ENCODE measurements at regions not wholly inside any gene's neighbourhood (a gene's known extent, or its start where the extent isn't known, plus 50 kb on each side); places are given as distances from the start of the nearest gene placed in this dataset.

DNA sequence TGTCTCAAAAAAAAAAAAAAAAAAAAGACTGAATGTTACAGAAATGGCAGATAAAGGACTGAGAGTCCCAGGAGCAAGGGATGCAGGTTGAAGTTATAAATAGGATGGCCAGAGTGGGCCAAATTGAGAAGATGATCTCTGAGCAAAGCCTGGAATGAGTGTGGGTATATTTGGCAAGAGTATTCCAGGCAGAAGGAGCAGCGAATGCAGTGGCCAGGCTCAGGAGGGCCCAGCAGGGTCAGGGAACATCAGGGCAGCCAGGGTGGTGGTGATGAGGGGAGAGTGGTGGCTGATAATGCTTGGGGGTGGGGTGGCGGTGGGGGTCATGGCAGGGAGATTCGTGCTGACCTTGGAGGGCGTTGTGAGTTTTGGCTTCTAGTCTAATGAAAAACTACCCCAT is 141.3 kb upstream of the AGAP1 start:
- peaks cover 8% of the 10 kb centered on the region for H3K4me1 ChIP-seq
- FAIRE-seq = no peak
- no peak overlapping the region for H3K4me3 ChIP-seq
- ChIA-PET CTCF (no interaction called here), POLR2A (no interaction called here)
- 0 out of 6 replicates have a peak overlapping the region, but pooled peaks of 1 of the 2 experiments have one; percentile 32 for H3K27ac ChIP-seq
- no peak for ATAC-seq
- H3K4me2 ChIP-seq = no peak overlapping the region
- no peaks in the 10 kb centered on the region for H3K9me3 ChIP-seq
- TF ChIP-seq MAZ (IDR thresholded peaks at IDR 0.05; ENCODE audit: borderline replicate concordance, low read depth, low read length) = no peak
- TF ChIP-seq CBX2 (IDR thresholded peaks at IDR 0.05; ENCODE audit: borderline replicate concordance, low read depth) = no peak
- TF ChIP-seq JUNB (IDR thresholded peaks at IDR 0.05) = no peak
- TF ChIP-seq ZC3H11A (IDR thresholded peaks at IDR 0.05) = no peak
- TF ChIP-seq PHF8 (IDR thresholded peaks at IDR 0.05; ENCODE audit: borderline replicate concordance, low read depth) = no peak
- TF ChIP-seq, protein P1, sequence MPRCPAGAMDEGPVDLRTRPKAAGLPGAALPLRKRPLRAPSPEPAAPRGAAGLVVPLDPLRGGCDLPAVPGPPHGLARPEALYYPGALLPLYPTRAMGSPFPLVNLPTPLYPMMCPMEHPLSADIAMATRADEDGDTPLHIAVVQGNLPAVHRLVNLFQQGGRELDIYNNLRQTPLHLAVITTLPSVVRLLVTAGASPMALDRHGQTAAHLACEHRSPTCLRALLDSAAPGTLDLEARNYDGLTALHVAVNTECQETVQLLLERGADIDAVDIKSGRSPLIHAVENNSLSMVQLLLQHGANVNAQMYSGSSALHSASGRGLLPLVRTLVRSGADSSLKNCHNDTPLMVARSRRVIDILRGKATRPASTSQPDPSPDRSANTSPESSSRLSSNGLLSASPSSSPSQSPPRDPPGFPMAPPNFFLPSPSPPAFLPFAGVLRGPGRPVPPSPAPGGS (IDR thresholded peaks at IDR 0.05) = no peak
- TF ChIP-seq NPAS2 (CRISPR knock-in tag; IDR thresholded peaks at IDR 0.05; ENCODE audit: borderline replicate concordance) = no peak
- TF ChIP-seq HDAC2 (IDR thresholded peaks at IDR 0.05) = no peak
- TF ChIP-seq FOSL2 (IDR thresholded peaks at IDR 0.05) = no peak
- TF ChIP-seq FOSL2 (CRISPR knock-in tag; IDR thresholded peaks at IDR 0.05) = no peak
- TF ChIP-seq RAD21 (conservative IDR thresholded peaks at IDR 0.05 in 1 of 2, IDR thresholded peaks at IDR 0.05 in 1 of 2) = no peak
- no peak for TF ChIP-seq RCOR1 (IDR thresholded peaks at IDR 0.05; ENCODE audit: low read depth, low read length)
- TF ChIP-seq HEYL (CRISPR knock-in tag; IDR thresholded peaks at IDR 0.05) = no peak
- TF ChIP-seq NR3C1 (IDR thresholded peaks at IDR 0.05) = no peak
- TF ChIP-seq BHLHE40 (IDR thresholded peaks at IDR 0.05; ENCODE audit: low read depth, low read length) = no peak
- no peak for TF ChIP-seq JUN (IDR thresholded peaks at IDR 0.05)
- no peak for TF ChIP-seq EP300 (IDR thresholded peaks at IDR 0.05)
- DNase-seq (ENCODE audit: low read depth in 1 of 2, low spot score in 1 of 2) = no peak
- 67% methylated on average over 4 of the region's 4 CpGs for WGBS (ENCODE audit: missing lambda C conversion rate)

- POLR2A ChIA-PET = no interaction called here
These were observed 136.0 kb upstream of the AGAP1 start for GRCh38 chr2:235357881-235358280.

GRCh38 chr2:235358981-235359471 is 134.8 kb upstream of the AGAP1 start:
- TF ChIP-seq KDM1A (IDR thresholded peaks at IDR 0.05; ENCODE audit: low read depth) = no peak
- TF ChIP-seq POLR2A (IDR thresholded peaks at IDR 0.05; ENCODE audit: low read length) = no peak
- no peak for TF ChIP-seq ZFP36 (IDR thresholded peaks at IDR 0.05; ENCODE audit: borderline replicate concordance, partially characterized antibody)
- no peak for TF ChIP-seq MAFK (IDR thresholded peaks at IDR 0.05; ENCODE audit: partially characterized antibody)
- TF ChIP-seq SREBF2 (IDR thresholded peaks at IDR 0.05) = no peak
- no peak for TF ChIP-seq HOXB13 (CRISPR knock-in tag; IDR thresholded peaks at IDR 0.05; ENCODE audit: low read depth)
- TF ChIP-seq NPAS2 (CRISPR knock-in tag; IDR thresholded peaks at IDR 0.05; ENCODE audit: borderline replicate concordance) = no peak
- Histone ChIP-seq H3K4me1 (peaks cover 3% of the 10 kb centered on the region; the same call in 1 of the 3 replicates), H3K27ac (peak overlapping the region in 1 of 2 experiments; percentile 58; a peak in 2 of 6 replicates), H3K4me3 (no peak overlapping the region), H3K4me2 (no peak overlapping the region), H3K9me3 (no peaks in the 10 kb centered on the region)
- ChIA-PET POLR2A (no interaction called here), CTCF (interaction anchor here (1.2 to 1.9 kb wide), 2 partner anchors 11 to 223 kb away, joined by 3 to 7 read pairs; no protein-coding TSS in a partner anchor)
- 67% methylated on average over 9 of the region's 9 CpGs for whole genome bisulfite sequencing (ENCODE audit: missing lambda C conversion rate)
- FAIRE-seq = no peak
- ATAC-seq = peak in 1 of 2 experiments; percentile 38; a peak in 3 of 6 replicates
- peak in 1 of 2 experiments; percentile 18 for DNase-seq (ENCODE audit: low read depth in 1 of 2, low spot score in 1 of 2)

More at GRCh38 chr2:235357881-235358280, 136.0 kb upstream of the AGAP1 start:
- Histone ChIP-seq H3K4me1 (peaks cover 3% of the 10 kb centered on the region; the same call in 1 of the 3 replicates), H3K4me3 (no peak overlapping the region), H3K9me3 (no peaks in the 10 kb centered on the region), H3K4me2 (no peak overlapping the region), H3K27ac (peak overlapping the region in 1 of 2 experiments; percentile 58; a peak in 2 of 6 replicates)
- FAIRE-seq = no peak
- CTCF ChIA-PET = interaction anchor here (1.2 to 1.4 kb wide), 3 partner anchors 13 to 222 kb away, joined by 3 to 4 read pairs (median 3); no protein-coding TSS in a partner anchor
- TF ChIP-seq MAZ (IDR thresholded peaks at IDR 0.05; ENCODE audit: borderline replicate concordance, low read depth, low read length) (no peak), FOSB (CRISPR knock-in tag; IDR thresholded peaks at IDR 0.05) (no peak), NPAS2 (CRISPR knock-in tag; IDR thresholded peaks at IDR 0.05; ENCODE audit: borderline replicate concordance) (no peak), ATOH8 (CRISPR knock-in tag; IDR thresholded peaks at IDR 0.05; ENCODE audit: low read depth) (no peak), MYC (IDR thresholded peaks at IDR 0.05; ENCODE audit: borderline replicate concordance, low read length) (no peak)
- ATAC-seq = no peak
- WGBS (ENCODE audit: missing lambda C conversion rate) = 89% methylated on average over 16 of the region's 17 CpGs
- no peak for DNase-seq (ENCODE audit: low read depth in 1 of 2, low spot score in 1 of 2)
